Neuronal stem cell (in vitro differentiated cells): ENCODE measurements at regions not wholly inside any gene's neighbourhood (a gene's known extent, or its start where the extent isn't known, plus 50 kb on each side); places are given as distances from the start of the nearest gene placed in this dataset.
"Not testable (repeated sequence)": the region's sequence is repeated elsewhere in the genome, so short reads cannot be mapped to it uniquely, and the experiment has no call there.

Experiments
- DNase-seq: peaks from one replicate; pipeline ENCODE4 v3.0.0-alpha.2; 2013; ENCODE audit warnings: low spot score
- H2AFZ ChIP-seq: one replicate; pipeline ENCODE4 v1.6.1; 2013; ENCODE audit warnings: mild to moderate bottlenecking, low read length, inconsistent platforms
- H2AK5ac ChIP-seq: 2 replicates; pipeline ENCODE4 v1.6.1; 2013; ENCODE audit warnings: low read depth, mild to moderate bottlenecking, inconsistent platforms, low read length, moderate library complexity, mixed read lengths
- H2BK120ac ChIP-seq: 2 replicates; pipeline ENCODE4 v1.6.1; 2013; ENCODE audit warnings: low read depth, mild to moderate bottlenecking, inconsistent platforms, low read length, moderate library complexity, mixed read lengths
- H2BK12ac ChIP-seq: one replicate; pipeline ENCODE4 v1.6.1; 2013; ENCODE audit warnings: low read length, inconsistent platforms
- H2BK15ac ChIP-seq: 2 replicates; pipeline ENCODE4 v1.6.1; 2013; ENCODE audit warnings: mild to moderate bottlenecking, low read length, inconsistent platforms, mixed read lengths
- H2BK5ac ChIP-seq: one replicate; pipeline ENCODE4 v1.6.1; 2013; ENCODE audit warnings: inconsistent platforms, mild to moderate bottlenecking, low read length, moderate library complexity
- H3K14ac ChIP-seq: one replicate; pipeline ENCODE4 v1.6.1; 2013; ENCODE audit warnings: low read length, inconsistent platforms
- H3K18ac ChIP-seq: 2 replicates; pipeline ENCODE4 v1.6.1; 2013; ENCODE audit warnings: low read length, inconsistent platforms
- H3K23ac ChIP-seq: 2 replicates; pipeline ENCODE4 v1.6.1; 2013; ENCODE audit warnings: low read depth, mild to moderate bottlenecking, mixed read lengths, low read length, inconsistent platforms; ENCODE audit not compliant: poor library complexity
- H3K27ac ChIP-seq: replicated peaks from 3 replicates; pipeline ENCODE4 v1.5.1; 2013; ENCODE audit warnings: low read length, inconsistent platforms
- H3K27me3 ChIP-seq, 3 experiments: 2 replicates each; pipeline ENCODE4 v1.6.1; 2013; ENCODE audit warnings: low read length in 3 of 3, mild to moderate bottlenecking in 2 of 3, inconsistent platforms in 1 of 3, low read depth in 1 of 3, mixed read lengths in 1 of 3, moderate library complexity in 1 of 3; ENCODE audit not compliant: control insufficient read depth in 3 of 3, insufficient read depth in 3 of 3
- H3K36me3 ChIP-seq, 2 donors: replicated peaks in 1 of 2; 2 replicates each; pipeline ENCODE4 v1.6.1; 2013; ENCODE audit warnings: low read length in 2 of 2; ENCODE audit not compliant: control insufficient read depth in 2 of 2, insufficient read depth in 2 of 2
- H3K4ac ChIP-seq: 2 replicates; pipeline ENCODE4 v1.6.1; 2013; ENCODE audit warnings: inconsistent platforms, mild to moderate bottlenecking, low read length, moderate library complexity
- H3K4me1 ChIP-seq, 2 donors: 1 replicate in 1 of 2; 2 replicates in 1 of 2; pipeline ENCODE4 v1.6.1; 2013; ENCODE audit warnings: low read length in 2 of 2, low read depth in 1 of 2; ENCODE audit not compliant: control insufficient read depth in 2 of 2, insufficient read depth in 1 of 2
- H3K4me2 ChIP-seq: one replicate; pipeline ENCODE4 v1.6.1; 2013; ENCODE audit warnings: mild to moderate bottlenecking, low read length, inconsistent platforms; ENCODE audit not compliant: insufficient read depth, poor library complexity, severe bottlenecking
- H3K4me3 ChIP-seq, 2 donors: 2 replicates each; pipeline ENCODE4 v1.5.1; 2013; ENCODE audit warnings: low read length in 2 of 2, mild to moderate bottlenecking in 2 of 2, inconsistent platforms in 1 of 2, moderate library complexity in 1 of 2
- H3K79me1 ChIP-seq: one replicate; pipeline ENCODE4 v1.6.1; 2013; ENCODE audit warnings: low read depth, mild to moderate bottlenecking, inconsistent platforms, low read length, moderate library complexity
- H3K9ac ChIP-seq: one replicate; pipeline ENCODE4 v1.6.1; 2013; ENCODE audit warnings: mild to moderate bottlenecking, low read depth, low read length, inconsistent platforms; ENCODE audit not compliant: poor library complexity
- H3K9me3 ChIP-seq, 2 donors: replicated peaks in 1 of 2; 2 replicates each; pipeline versions ENCODE3 to v1.6.1; 2013; ENCODE audit warnings: low read length in 2 of 2, mild to moderate bottlenecking in 2 of 2, inconsistent platforms in 1 of 2, low read depth in 1 of 2, mixed read lengths in 1 of 2, moderate library complexity in 1 of 2; ENCODE audit not compliant: control insufficient read depth in 2 of 2, insufficient read depth in 1 of 2
- H4K8ac ChIP-seq: one replicate; pipeline ENCODE4 v1.6.1; 2013; ENCODE audit warnings: low read depth, mild to moderate bottlenecking, inconsistent platforms, low read length, moderate library complexity
- H4K91ac ChIP-seq: one replicate; pipeline ENCODE4 v1.6.1; 2013; ENCODE audit warnings: low read length, low read depth, mild to moderate bottlenecking, inconsistent platforms; ENCODE audit not compliant: poor library complexity
- WGBS, 2 donors: extraction: QIAGEN DNeasy Blood & Tissue Kit; methylation state at CpG; one replicate each; pipeline ENCODE4 v1.1.7; 2013; ENCODE audit warnings: missing lambda C conversion rate in 2 of 2, mixed read lengths in 1 of 2; ENCODE audit not compliant: insufficient read length in 2 of 2, insufficient replicate concordance in 1 of 2; ENCODE audit errors: extremely low coverage in 2 of 2; 5-methylcytosine and 5-hydroxymethylcytosine counted together

DNA sequence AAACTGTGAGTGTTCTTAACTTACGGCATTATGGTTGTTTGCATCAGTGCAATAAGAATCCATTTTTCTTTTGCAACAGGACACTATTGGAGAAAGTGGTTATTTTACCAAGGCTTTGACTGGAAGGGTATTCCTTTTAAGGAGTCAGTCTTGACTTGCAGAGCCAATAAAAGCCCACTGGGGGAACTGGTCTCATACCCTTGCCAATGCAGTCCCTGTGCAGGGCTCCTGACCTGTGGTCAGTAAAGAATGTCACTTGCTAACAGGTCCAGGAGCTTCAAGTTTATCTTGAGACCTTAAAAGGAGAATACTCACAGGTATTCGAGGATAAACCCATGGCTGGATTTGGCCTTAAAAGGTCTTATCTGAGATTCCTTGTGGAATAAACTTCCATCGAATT lies 227.8 kb upstream of the GBE1 start:
- Histone ChIP-seq H4K8ac (no peak overlapping the region), H2BK15ac (no peak overlapping the region), H3K14ac (no peak overlapping the region), H2BK12ac (no peak overlapping the region), H3K4me3 (no peak overlapping the region), H2BK120ac (no peak overlapping the region), H3K4me2 (no peak overlapping the region), H3K18ac (no peak overlapping the region), H4K91ac (no peak overlapping the region), H3K27ac (no peak overlapping the region), H3K9me3 (no peaks in the 10 kb centered on the region), H3K36me3 (no peaks in the 10 kb centered on the region), H3K4ac (no peak overlapping the region), H3K79me1 (peaks cover 2% of the 10 kb centered on the region), H2AK5ac (no peak overlapping the region), H2AFZ (no peak overlapping the region), H3K9ac (no peak overlapping the region), H3K4me1 (no peaks in the 10 kb centered on the region), H2BK5ac (no peak overlapping the region), H3K27me3 (no peaks in the 10 kb centered on the region), H3K23ac (no peak overlapping the region)
- no CpG with 5 or more reads among the region's 3 CpGs for WGBS, 2 donors
- no peak for DNase-seq

GRCh38 chr3:81987412-81987811 lies 226.0 kb upstream of the GBE1 start:
- not testable (repeated sequence) for H3K4me1 ChIP-seq, H2AK5ac ChIP-seq, H3K23ac ChIP-seq, H3K4me3 ChIP-seq, H2BK15ac ChIP-seq, H2BK12ac ChIP-seq, H3K18ac ChIP-seq, H3K27ac ChIP-seq, H4K91ac ChIP-seq, DNase-seq, H3K9me3 ChIP-seq, H3K4ac ChIP-seq, H2AFZ ChIP-seq, H4K8ac ChIP-seq, H3K79me1 ChIP-seq, H2BK5ac ChIP-seq, H3K4me2 ChIP-seq, H3K27me3 ChIP-seq, H3K14ac ChIP-seq, H3K36me3 ChIP-seq, H2BK120ac ChIP-seq, H3K9ac ChIP-seq
- no CpG with 5 or more reads among the region's 11 CpGs for WGBS, 2 donors

GRCh38 chr3:81985996-81986723 lies 224.7 kb upstream of the GBE1 start:
- Histone ChIP-seq H3K4me1 (no peaks in the 10 kb centered on the region), H2BK15ac (no peak overlapping the region), H3K79me1 (peaks cover 2% of the 10 kb centered on the region), H3K18ac (no peak overlapping the region), H2AK5ac (no peak overlapping the region), H4K91ac (no peak overlapping the region), H3K9ac (no peak overlapping the region), H3K4me3 (no peak overlapping the region), H2BK120ac (no peak overlapping the region), H4K8ac (no peak overlapping the region), H2BK12ac (no peak overlapping the region), H2BK5ac (no peak overlapping the region), H3K36me3 (no peaks in the 10 kb centered on the region), H3K27ac (no peak overlapping the region), H3K14ac (no peak overlapping the region), H3K4me2 (no peak overlapping the region), H2AFZ (peak overlapping the region; percentile 78), H3K27me3 (no peaks in the 10 kb centered on the region), H3K4ac (no peak overlapping the region), H3K23ac (no peak overlapping the region), H3K9me3 (no peaks in the 10 kb centered on the region)
- no CpG with 5 or more reads among the region's 12 CpGs for WGBS, 2 donors
- no peak for DNase-seq

- Histone ChIP-seq H3K23ac (no peak overlapping the region), H2BK12ac (no peak overlapping the region), H2BK120ac (no peak overlapping the region), H3K14ac (no peak overlapping the region), H3K18ac (no peak overlapping the region), H2AK5ac (no peak overlapping the region), H2BK15ac (no peak overlapping the region), H3K4me3 (no peak overlapping the region), H4K91ac (no peak overlapping the region), H2AFZ (no peak overlapping the region), H3K79me1 (peaks cover 2% of the 10 kb centered on the region), H3K36me3 (no peaks in the 10 kb centered on the region), H3K27me3 (no peaks in the 10 kb centered on the region), H3K4me1 (no peaks in the 10 kb centered on the region), H3K9ac (no peak overlapping the region), H3K4ac (no peak overlapping the region), H4K8ac (no peak overlapping the region), H2BK5ac (no peak overlapping the region), H3K9me3 (no peaks in the 10 kb centered on the region), H3K4me2 (no peak overlapping the region), H3K27ac (no peak overlapping the region)
- no peak for DNase-seq
- WGBS, 2 donors, result no CpG with 5 or more reads among the region's 1 CpG
These were observed 221.9 kb upstream of the GBE1 start for GRCh38 chr3:81983382-81983781.
